WTC11 (cell line): ENCODE measurements at regions not wholly inside any gene's neighbourhood (a gene's known extent, or its start where the extent isn't known, plus 50 kb on each side); places are given as distances from the start of the nearest gene placed in this dataset.

Source experiments
- ATAC-seq: fragments of 200-7000 bp; cut with Tn5 transposase; 2 replicates; pipeline ENCODE4 v1.10.0; 2021; ENCODE audit warnings: mild to moderate bottlenecking, moderate library complexity
- CTCF ChIA-PET: fragments of 300-600 bp; sonication (Branson Sonifier 250); formaldehyde crosslinking; loops from one replicate; lab custom pipeline; 2021; ENCODE audit warnings: antibody characterized with exemption; lab: Charles Lee
- POLR2A ChIA-PET: fragments of 350-600 bp; sonication (Branson Sonifier 250); formaldehyde crosslinking; loops from one replicate; lab custom pipeline; 2021; ENCODE audit warnings: antibody characterized with exemption; lab: Charles Lee
- DNase-seq: peaks from one replicate; pipeline ENCODE4 v3.0.0; 2021; ENCODE audit warnings: low spot score
- H3K27ac Mint-ChIP-seq: 2 replicates; pipeline ENCODE4 v1.8.0; 2021; ENCODE audit warnings: mixed read lengths
- H3K27me3 Mint-ChIP-seq: 2 replicates; pipeline ENCODE4 v1.8.0; 2021; ENCODE audit warnings: low read depth, mild to moderate bottlenecking, moderate library complexity, mixed read lengths
- H3K36me3 Mint-ChIP-seq: 2 replicates; pipeline ENCODE4 v1.8.0; 2021; ENCODE audit warnings: mixed read lengths
- H3K4me1 Mint-ChIP-seq: 2 replicates; pipeline ENCODE4 v1.8.0; 2022; ENCODE audit warnings: mixed read lengths
- H3K4me3 Mint-ChIP-seq: 2 replicates; pipeline ENCODE4 v1.8.0; 2021; ENCODE audit warnings: mild to moderate bottlenecking, moderate library complexity, mixed read lengths
- H3K9me3 Mint-ChIP-seq: 2 replicates; pipeline ENCODE4 v1.8.0; 2021; ENCODE audit warnings: mixed read lengths
- CBFB ChIP-seq: sonication (generic); formaldehyde crosslinking; IDR thresholded peaks from 2 replicates; pipeline ENCODE4 v1.8.1; 2022; ENCODE audit warnings: mild to moderate bottlenecking, low read depth, missing genetic modification reagents
- ERG ChIP-seq: fragments of 250-450 bp; sonication (Bioruptor Pico); IDR thresholded peaks from 2 replicates; pipeline ENCODE4 v1.8.0; 2021; ENCODE audit warnings: mild to moderate bottlenecking
- ETV6 ChIP-seq: sonication (generic); formaldehyde crosslinking; IDR thresholded peaks from 2 replicates; pipeline ENCODE4 v1.8.1; 2022; ENCODE audit warnings: mild to moderate bottlenecking, missing genetic modification reagents
- GRHL2 ChIP-seq: fragments of 250-450 bp; sonication (Bioruptor Pico); IDR thresholded peaks from 2 replicates; pipeline ENCODE4 v1.8.0; 2022; ENCODE audit warnings: mild to moderate bottlenecking, moderate library complexity; ENCODE audit not compliant: insufficient replicate concordance, severe bottlenecking
- JAZF1 ChIP-seq: fragments of 250-450 bp; sonication (Bioruptor Pico); IDR thresholded peaks from 2 replicates; pipeline ENCODE4 v1.9.0; 2021; ENCODE audit warnings: moderate library complexity, mild to moderate bottlenecking, inconsistent platforms
- NFYB ChIP-seq: sonication (generic); formaldehyde crosslinking; conservative IDR thresholded peaks from 2 replicates; pipeline ENCODE4 v1.8.0; 2022; ENCODE audit warnings: low read depth, missing genetic modification reagents
- NR1H2 ChIP-seq: sonication (generic); formaldehyde crosslinking; IDR thresholded peaks from 2 replicates; pipeline ENCODE4 v1.9.0; 2021; ENCODE audit warnings: mild to moderate bottlenecking, moderate library complexity, missing genetic modification reagents
- SMAD3 ChIP-seq: sonication (generic); formaldehyde crosslinking; IDR thresholded peaks from 2 replicates; pipeline ENCODE4 v1.8.0; 2022; ENCODE audit warnings: missing genetic modification reagents, mild to moderate bottlenecking, borderline replicate concordance
- TEAD4 ChIP-seq: sonication (generic); formaldehyde crosslinking; IDR thresholded peaks from 2 replicates; pipeline ENCODE4 v1.8.0; 2022; ENCODE audit warnings: mild to moderate bottlenecking, missing genetic modification reagents
- TP53 ChIP-seq: sonication (generic); formaldehyde crosslinking; IDR thresholded peaks from 2 replicates; pipeline ENCODE4 v1.8.1; 2023; ENCODE audit warnings: mild to moderate bottlenecking, missing genetic modification reagents
- ZNF263 ChIP-seq: sonication (generic); formaldehyde crosslinking; IDR thresholded peaks from 2 replicates; pipeline ENCODE4 v1.8.1; 2022; ENCODE audit warnings: low read depth, mild to moderate bottlenecking, moderate library complexity, missing genetic modification reagents
- ZNF317 ChIP-seq: sonication (generic); formaldehyde crosslinking; IDR thresholded peaks from 2 replicates; pipeline ENCODE4 v1.8.1; 2023; ENCODE audit warnings: low read depth, mild to moderate bottlenecking, moderate library complexity, missing genetic modification reagents, borderline replicate concordance
- ZNF396 ChIP-seq: fragments of 250-450 bp; sonication (Bioruptor Pico); IDR thresholded peaks from 2 replicates; pipeline ENCODE4 v1.8.0; 2021; ENCODE audit warnings: mild to moderate bottlenecking, moderate library complexity, borderline replicate concordance
- ZNF423 ChIP-seq: fragments of 250-450 bp; sonication (Bioruptor Pico); IDR thresholded peaks from 2 replicates; pipeline ENCODE4 v2.1.2; 2022; ENCODE audit warnings: mild to moderate bottlenecking, moderate library complexity
- ZNF671 ChIP-seq: fragments of 250-450 bp; sonication (Bioruptor Pico); IDR thresholded peaks from 2 replicates; pipeline ENCODE4 v1.8.0; 2021; ENCODE audit warnings: mild to moderate bottlenecking
- TF ChIP-seq, protein P1 (sequence below): sonication (generic); formaldehyde crosslinking; IDR thresholded peaks from 2 replicates; pipeline ENCODE4 v1.8.1; 2022; ENCODE audit warnings: low read depth, missing genetic modification reagents, borderline replicate concordance
- TF ChIP-seq, protein P2 (sequence below): sonication (generic); formaldehyde crosslinking; IDR thresholded peaks from 2 replicates; pipeline ENCODE4 v1.8.0; 2023; ENCODE audit warnings: missing genetic modification reagents
- TF ChIP-seq, protein P3 (sequence below): sonication (generic); formaldehyde crosslinking; IDR thresholded peaks from 2 replicates; pipeline ENCODE4 v1.8.0; 2023; ENCODE audit warnings: missing genetic modification reagents, mild to moderate bottlenecking, borderline replicate concordance
- TF ChIP-seq, protein P4 (sequence below): sonication (generic); formaldehyde crosslinking; IDR thresholded peaks from 2 replicates; pipeline ENCODE4 v1.8.0; 2022; ENCODE audit warnings: mild to moderate bottlenecking, missing genetic modification reagents

DNA sequence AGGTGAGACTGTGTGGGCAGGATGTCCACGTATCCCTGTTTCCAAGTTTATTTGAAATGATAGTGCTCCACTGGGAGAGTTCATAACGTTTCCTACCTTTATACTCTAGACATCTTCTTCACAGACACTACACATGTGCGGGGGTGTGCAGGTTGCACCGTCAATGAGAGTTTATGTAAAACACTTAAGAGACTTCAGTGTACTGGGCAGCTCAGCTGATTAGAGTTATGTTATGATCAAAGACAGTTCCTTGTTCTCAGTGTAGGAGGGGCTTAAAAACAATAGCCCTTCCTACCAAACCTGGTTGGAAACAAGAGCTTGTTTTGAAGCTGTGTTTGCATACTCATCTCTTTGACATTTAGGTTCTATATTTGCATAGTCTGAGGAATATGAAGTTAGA lies 326.9 kb upstream of the AGA start:
- ATAC-seq = no peak
- H3K27me3 Mint-ChIP-seq = no peaks in the 10 kb centered on the region
- ChIA-PET POLR2A (no interaction called here), CTCF (no interaction called here)
- no peak overlapping the region for H3K4me3 Mint-ChIP-seq
- no peak for DNase-seq
- no peak for TF ChIP-seq NFYB
- no peak for TF ChIP-seq ZNF671 (CRISPR knock-in tag)
- no peak for TF ChIP-seq ZNF423 (CRISPR knock-in tag)
- no peak for TF ChIP-seq TEAD4
- TF ChIP-seq, all 79 proteins: peak for 0
- Mint-ChIP-seq H3K4me1 (no peaks in the 10 kb centered on the region), H3K36me3 (no peaks in the 10 kb centered on the region), H3K27ac (no peak overlapping the region), H3K9me3 (peaks cover 10% of the 10 kb centered on the region; the same call in 1 of the 2 replicates)

GRCh38 chr4:177770776-177771175 lies 328.5 kb upstream of the AGA start:
- no peak for DNase-seq
- TF ChIP-seq CBFB (no peak), ERG (CRISPR knock-in tag) (no peak), ZNF263 (CRISPR knock-in tag) (no peak), SMAD3 (CRISPR knock-in tag) (no peak), ZNF396 (CRISPR knock-in tag) (no peak), ZNF317 (CRISPR knock-in tag) (no peak), JAZF1 (no peak), ETV6 (no peak), NR1H2 (CRISPR knock-in tag) (no peak), ZNF423 (CRISPR knock-in tag) (no peak), GRHL2 (CRISPR knock-in tag) (no peak), TP53 (CRISPR knock-in tag) (no peak)
- TF ChIP-seq, protein P1, sequence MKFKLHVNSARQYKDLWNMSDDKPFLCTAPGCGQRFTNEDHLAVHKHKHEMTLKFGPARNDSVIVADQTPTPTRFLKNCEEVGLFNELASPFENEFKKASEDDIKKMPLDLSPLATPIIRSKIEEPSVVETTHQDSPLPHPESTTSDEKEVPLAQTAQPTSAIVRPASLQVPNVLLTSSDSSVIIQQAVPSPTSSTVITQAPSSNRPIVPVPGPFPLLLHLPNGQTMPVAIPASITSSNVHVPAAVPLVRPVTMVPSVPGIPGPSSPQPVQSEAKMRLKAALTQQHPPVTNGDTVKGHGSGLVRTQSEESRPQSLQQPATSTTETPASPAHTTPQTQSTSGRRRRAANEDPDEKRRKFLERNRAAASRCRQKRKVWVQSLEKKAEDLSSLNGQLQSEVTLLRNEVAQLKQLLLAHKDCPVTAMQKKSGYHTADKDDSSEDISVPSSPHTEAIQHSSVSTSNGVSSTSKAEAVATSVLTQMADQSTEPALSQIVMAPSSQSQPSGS (CRISPR knock-in tag) = no peak
- TF ChIP-seq, protein P2, sequence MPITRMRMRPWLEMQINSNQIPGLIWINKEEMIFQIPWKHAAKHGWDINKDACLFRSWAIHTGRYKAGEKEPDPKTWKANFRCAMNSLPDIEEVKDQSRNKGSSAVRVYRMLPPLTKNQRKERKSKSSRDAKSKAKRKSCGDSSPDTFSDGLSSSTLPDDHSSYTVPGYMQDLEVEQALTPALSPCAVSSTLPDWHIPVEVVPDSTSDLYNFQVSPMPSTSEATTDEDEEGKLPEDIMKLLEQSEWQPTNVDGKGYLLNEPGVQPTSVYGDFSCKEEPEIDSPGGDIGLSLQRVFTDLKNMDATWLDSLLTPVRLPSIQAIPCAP (CRISPR knock-in tag) = no peak
- TF ChIP-seq, protein P3, sequence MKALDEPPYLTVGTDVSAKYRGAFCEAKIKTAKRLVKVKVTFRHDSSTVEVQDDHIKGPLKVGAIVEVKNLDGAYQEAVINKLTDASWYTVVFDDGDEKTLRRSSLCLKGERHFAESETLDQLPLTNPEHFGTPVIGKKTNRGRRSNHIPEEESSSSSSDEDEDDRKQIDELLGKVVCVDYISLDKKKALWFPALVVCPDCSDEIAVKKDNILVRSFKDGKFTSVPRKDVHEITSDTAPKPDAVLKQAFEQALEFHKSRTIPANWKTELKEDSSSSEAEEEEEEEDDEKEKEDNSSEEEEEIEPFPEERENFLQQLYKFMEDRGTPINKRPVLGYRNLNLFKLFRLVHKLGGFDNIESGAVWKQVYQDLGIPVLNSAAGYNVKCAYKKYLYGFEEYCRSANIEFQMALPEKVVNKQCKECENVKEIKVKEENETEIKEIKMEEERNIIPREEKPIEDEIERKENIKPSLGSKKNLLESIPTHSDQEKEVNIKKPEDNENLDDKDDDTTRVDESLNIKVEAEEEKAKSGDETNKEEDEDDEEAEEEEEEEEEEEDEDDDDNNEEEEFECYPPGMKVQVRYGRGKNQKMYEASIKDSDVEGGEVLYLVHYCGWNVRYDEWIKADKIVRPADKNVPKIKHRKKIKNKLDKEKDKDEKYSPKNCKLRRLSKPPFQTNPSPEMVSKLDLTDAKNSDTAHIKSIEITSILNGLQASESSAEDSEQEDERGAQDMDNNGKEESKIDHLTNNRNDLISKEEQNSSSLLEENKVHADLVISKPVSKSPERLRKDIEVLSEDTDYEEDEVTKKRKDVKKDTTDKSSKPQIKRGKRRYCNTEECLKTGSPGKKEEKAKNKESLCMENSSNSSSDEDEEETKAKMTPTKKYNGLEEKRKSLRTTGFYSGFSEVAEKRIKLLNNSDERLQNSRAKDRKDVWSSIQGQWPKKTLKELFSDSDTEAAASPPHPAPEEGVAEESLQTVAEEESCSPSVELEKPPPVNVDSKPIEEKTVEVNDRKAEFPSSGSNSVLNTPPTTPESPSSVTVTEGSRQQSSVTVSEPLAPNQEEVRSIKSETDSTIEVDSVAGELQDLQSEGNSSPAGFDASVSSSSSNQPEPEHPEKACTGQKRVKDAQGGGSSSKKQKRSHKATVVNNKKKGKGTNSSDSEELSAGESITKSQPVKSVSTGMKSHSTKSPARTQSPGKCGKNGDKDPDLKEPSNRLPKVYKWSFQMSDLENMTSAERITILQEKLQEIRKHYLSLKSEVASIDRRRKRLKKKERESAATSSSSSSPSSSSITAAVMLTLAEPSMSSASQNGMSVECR (CRISPR knock-in tag) = no peak
- TF ChIP-seq, protein P4, sequence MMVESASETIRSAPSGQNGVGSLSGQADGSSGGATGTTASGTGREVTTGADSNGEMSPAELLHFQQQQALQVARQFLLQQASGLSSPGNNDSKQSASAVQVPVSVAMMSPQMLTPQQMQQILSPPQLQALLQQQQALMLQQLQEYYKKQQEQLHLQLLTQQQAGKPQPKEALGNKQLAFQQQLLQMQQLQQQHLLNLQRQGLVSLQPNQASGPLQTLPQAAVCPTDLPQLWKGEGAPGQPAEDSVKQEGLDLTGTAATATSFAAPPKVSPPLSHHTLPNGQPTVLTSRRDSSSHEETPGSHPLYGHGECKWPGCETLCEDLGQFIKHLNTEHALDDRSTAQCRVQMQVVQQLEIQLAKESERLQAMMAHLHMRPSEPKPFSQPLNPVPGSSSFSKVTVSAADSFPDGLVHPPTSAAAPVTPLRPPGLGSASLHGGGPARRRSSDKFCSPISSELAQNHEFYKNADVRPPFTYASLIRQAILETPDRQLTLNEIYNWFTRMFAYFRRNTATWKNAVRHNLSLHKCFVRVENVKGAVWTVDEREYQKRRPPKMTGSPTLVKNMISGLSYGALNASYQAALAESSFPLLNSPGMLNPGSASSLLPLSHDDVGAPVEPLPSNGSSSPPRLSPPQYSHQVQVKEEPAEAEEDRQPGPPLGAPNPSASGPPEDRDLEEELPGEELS (CRISPR knock-in tag) = no peak
- H3K36me3 Mint-ChIP-seq = no peaks in the 10 kb centered on the region
- no peaks in the 10 kb centered on the region for H3K4me1 Mint-ChIP-seq
- no peak overlapping the region for H3K4me3 Mint-ChIP-seq
- no peak for ATAC-seq
- no peak overlapping the region for H3K27ac Mint-ChIP-seq
- peaks cover 10% of the 10 kb centered on the region; the same call in 1 of the 2 replicates for H3K9me3 Mint-ChIP-seq
- ChIA-PET POLR2A (no interaction called here), CTCF (interaction anchor here (0.6 kb wide), 1 partner anchor 965 kb away, joined by 3 read pairs; no protein-coding TSS in a partner anchor)
- no peaks in the 10 kb centered on the region for H3K27me3 Mint-ChIP-seq
